ENCODE measurements at regions not wholly inside any gene's neighbourhood (a gene's known extent, or its start where the extent isn't known, plus 50 kb on each side); places are given as distances from the start of the nearest gene placed in this dataset.
A peak's percentile ranks its signal among the peaks of the same experiment; 100 is the strongest.

- ChIA-PET CTCF (no interaction called here), POLR2A (ENCODE audit: unreplicated experiment) (no interaction called here)
- no peak overlapping the region for H3K27ac ChIP-seq (ENCODE audit: low read length)
- no TSS peak for BruUV-seq (replicated peaks)
- H3K9me2 ChIP-seq (replicated peaks; ENCODE audit: low read length), result no peaks in the 10 kb centered on the region
- no peak for DNase-seq
- no peaks in the 10 kb centered on the region for H3K9me3 ChIP-seq (ENCODE audit: low read length)
- H3K4me2 ChIP-seq (ENCODE audit: low read length), result no peak overlapping the region
- no peak overlapping the region for H3K4me3 ChIP-seq (ENCODE audit: low read length)
- peaks cover 10% of the 10 kb centered on the region for H3K4me1 ChIP-seq (ENCODE audit: insufficient read depth, low read length)
- no peak for ATAC-seq
- TF ChIP-seq EZH2 (IDR thresholded peaks at IDR 0.05; ENCODE audit: low read length, unreplicated experiment) (no peak), CTCF (conservative IDR thresholded peaks at IDR 0.05; ENCODE audit: low read depth, low read length) (no peak), EZH2phosphoT487 (IDR thresholded peaks at IDR 0.05; ENCODE audit: borderline replicate concordance, low read length) (no peak)
- no peak overlapping the region for H3K9ac ChIP-seq (ENCODE audit: low read length)
- H3F3A ChIP-seq (ENCODE audit: low read length, unreplicated experiment), result no peaks in the 10 kb centered on the region
- no peaks in the 10 kb centered on the region for H3K79me2 ChIP-seq (ENCODE audit: low read length)
- H3K27me3 ChIP-seq (ENCODE audit: low read length), result no peaks in the 10 kb centered on the region
- no peak overlapping the region for H2AFZ ChIP-seq (ENCODE audit: low read length)
- intact Hi-C loops (cut with micrococcal nuclease), result no loop called here
- H3K36me3 ChIP-seq (ENCODE audit: low read depth, low read length), result no peaks in the 10 kb centered on the region
- no peaks in the 10 kb centered on the region for H4K20me1 ChIP-seq (ENCODE audit: low read length)
Measured at GRCh38 chr2:219959471-219959870, 332.0 kb downstream of the SLC4A3 start.

- no peak overlapping the region for H2AFZ ChIP-seq (ENCODE audit: low read length)
- no peaks in the 10 kb centered on the region for H3K9me3 ChIP-seq (ENCODE audit: low read length)
- no peak for TF ChIP-seq CTCF (conservative IDR thresholded peaks at IDR 0.05; ENCODE audit: low read depth, low read length)
- no peak for TF ChIP-seq EZH2 (IDR thresholded peaks at IDR 0.05; ENCODE audit: low read length, unreplicated experiment)
- no peak for TF ChIP-seq EZH2phosphoT487 (IDR thresholded peaks at IDR 0.05; ENCODE audit: borderline replicate concordance, low read length)
- no peak overlapping the region for H3K4me2 ChIP-seq (ENCODE audit: low read length)
- no peaks in the 10 kb centered on the region for H3K27me3 ChIP-seq (ENCODE audit: low read length)
- ATAC-seq (peak; percentile 76), DNase-seq (peak; percentile 26)
- H3K27ac ChIP-seq (ENCODE audit: low read length), result no peak overlapping the region
- H3K4me1 ChIP-seq (ENCODE audit: insufficient read depth, low read length), result peaks cover 10% of the 10 kb centered on the region
- H3K79me2 ChIP-seq (ENCODE audit: low read length), result no peaks in the 10 kb centered on the region
- no peak overlapping the region for H3K4me3 ChIP-seq (ENCODE audit: low read length)
- H3K9me2 ChIP-seq (replicated peaks; ENCODE audit: low read length), result no peaks in the 10 kb centered on the region
- no peaks in the 10 kb centered on the region for H4K20me1 ChIP-seq (ENCODE audit: low read length)
- H3K9ac ChIP-seq (ENCODE audit: low read length), result no peak overlapping the region
- CTCF ChIA-PET, result no interaction called here
- no TSS peak for BruUV-seq (replicated peaks)
- POLR2A ChIA-PET (ENCODE audit: unreplicated experiment), result no interaction called here
- H3K36me3 ChIP-seq (ENCODE audit: low read depth, low read length), result no peaks in the 10 kb centered on the region
- intact Hi-C loops (cut with micrococcal nuclease), result no loop called here
- H3F3A ChIP-seq (ENCODE audit: low read length, unreplicated experiment), result no peaks in the 10 kb centered on the region
Measured at GRCh38 chr2:219961947-219962498, 334.6 kb downstream of the SLC4A3 start.

- no TSS peak for BruUV-seq (replicated peaks)
- intact Hi-C loops (cut with micrococcal nuclease), result no loop called here
- H3K4me3 ChIP-seq (ENCODE audit: low read length), result no peak overlapping the region
- H3K79me2 ChIP-seq (ENCODE audit: low read length), result no peaks in the 10 kb centered on the region
- H3K36me3 ChIP-seq (ENCODE audit: low read depth, low read length), result no peaks in the 10 kb centered on the region
- ATAC-seq (no peak), DNase-seq (no peak)
- CTCF ChIA-PET, result no interaction called here
- no peaks in the 10 kb centered on the region for H3K27me3 ChIP-seq (ENCODE audit: low read length)
- H3K4me1 ChIP-seq (ENCODE audit: insufficient read depth, low read length), result peaks cover 11% of the 10 kb centered on the region
- H3F3A ChIP-seq (ENCODE audit: low read length, unreplicated experiment), result no peaks in the 10 kb centered on the region
- H3K9me3 ChIP-seq (ENCODE audit: low read length), result no peaks in the 10 kb centered on the region
- no peak for TF ChIP-seq CTCF (conservative IDR thresholded peaks at IDR 0.05; ENCODE audit: low read depth, low read length)
- TF ChIP-seq EZH2 (IDR thresholded peaks at IDR 0.05; ENCODE audit: low read length, unreplicated experiment), result no peak
- no peak for TF ChIP-seq EZH2phosphoT487 (IDR thresholded peaks at IDR 0.05; ENCODE audit: borderline replicate concordance, low read length)
- no peak overlapping the region for H3K9ac ChIP-seq (ENCODE audit: low read length)
- no peaks in the 10 kb centered on the region for H4K20me1 ChIP-seq (ENCODE audit: low read length)
- no peak overlapping the region for H2AFZ ChIP-seq (ENCODE audit: low read length)
- POLR2A ChIA-PET (ENCODE audit: unreplicated experiment), result no interaction called here
- no peak overlapping the region for H3K4me2 ChIP-seq (ENCODE audit: low read length)
- H3K9me2 ChIP-seq (replicated peaks; ENCODE audit: low read length), result no peaks in the 10 kb centered on the region
- H3K27ac ChIP-seq (ENCODE audit: low read length), result no peak overlapping the region
Measured at GRCh38 chr2:219962801-219963200, 335.4 kb downstream of the SLC4A3 start.
